Choroid plexus epithelial cell (primary cell): ENCODE measurements at regions not wholly inside any gene's neighbourhood (a gene's known extent, or its start where the extent isn't known, plus 50 kb on each side); places are given as distances from the start of the nearest gene placed in this dataset.

Experiments
- DNase-seq: peaks from one replicate; pipeline ENCODE4 v3.0.0-alpha.2; 2010; ENCODE audit warnings: low read depth
- H3K4me3 ChIP-seq: 2 replicates; pipeline ENCODE4 v1.5.1; 2011; ENCODE audit warnings: low read depth, mild to moderate bottlenecking, control low read depth, low read length, moderate library complexity
- TF ChIP-seq, protein P1 (sequence below): conservative IDR thresholded peaks from 2 replicates; pipeline ENCODE4 v1.5.1; 2011; ENCODE audit warnings: low read depth, mild to moderate bottlenecking, control low read depth, inconsistent platforms, low read length, moderate library complexity

DNA sequence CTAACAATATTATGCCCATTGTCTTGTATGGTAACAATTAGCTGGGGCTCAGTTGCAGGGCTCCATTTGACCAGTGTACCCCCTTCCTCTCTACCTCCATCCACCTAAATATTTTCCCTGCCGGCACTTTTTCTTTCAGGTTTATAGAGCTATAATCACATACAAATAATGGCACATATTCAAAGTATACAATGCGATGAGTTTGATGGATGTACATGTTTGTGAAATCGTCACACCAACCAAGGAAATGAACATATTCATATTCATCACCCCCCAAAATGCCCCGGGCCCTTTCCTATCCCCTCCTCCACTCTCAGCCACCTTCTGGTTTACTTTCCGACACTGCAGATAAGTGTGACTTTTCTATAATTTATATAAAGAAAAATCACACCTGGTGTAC lies 351.5 kb downstream of the GADD45G start:
- DNase-seq: no peak
- H3K4me3 ChIP-seq: no peak overlapping the region
- TF ChIP-seq, protein P1, sequence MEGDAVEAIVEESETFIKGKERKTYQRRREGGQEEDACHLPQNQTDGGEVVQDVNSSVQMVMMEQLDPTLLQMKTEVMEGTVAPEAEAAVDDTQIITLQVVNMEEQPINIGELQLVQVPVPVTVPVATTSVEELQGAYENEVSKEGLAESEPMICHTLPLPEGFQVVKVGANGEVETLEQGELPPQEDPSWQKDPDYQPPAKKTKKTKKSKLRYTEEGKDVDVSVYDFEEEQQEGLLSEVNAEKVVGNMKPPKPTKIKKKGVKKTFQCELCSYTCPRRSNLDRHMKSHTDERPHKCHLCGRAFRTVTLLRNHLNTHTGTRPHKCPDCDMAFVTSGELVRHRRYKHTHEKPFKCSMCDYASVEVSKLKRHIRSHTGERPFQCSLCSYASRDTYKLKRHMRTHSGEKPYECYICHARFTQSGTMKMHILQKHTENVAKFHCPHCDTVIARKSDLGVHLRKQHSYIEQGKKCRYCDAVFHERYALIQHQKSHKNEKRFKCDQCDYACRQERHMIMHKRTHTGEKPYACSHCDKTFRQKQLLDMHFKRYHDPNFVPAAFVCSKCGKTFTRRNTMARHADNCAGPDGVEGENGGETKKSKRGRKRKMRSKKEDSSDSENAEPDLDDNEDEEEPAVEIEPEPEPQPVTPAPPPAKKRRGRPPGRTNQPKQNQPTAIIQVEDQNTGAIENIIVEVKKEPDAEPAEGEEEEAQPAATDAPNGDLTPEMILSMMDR: no peak

DNA sequence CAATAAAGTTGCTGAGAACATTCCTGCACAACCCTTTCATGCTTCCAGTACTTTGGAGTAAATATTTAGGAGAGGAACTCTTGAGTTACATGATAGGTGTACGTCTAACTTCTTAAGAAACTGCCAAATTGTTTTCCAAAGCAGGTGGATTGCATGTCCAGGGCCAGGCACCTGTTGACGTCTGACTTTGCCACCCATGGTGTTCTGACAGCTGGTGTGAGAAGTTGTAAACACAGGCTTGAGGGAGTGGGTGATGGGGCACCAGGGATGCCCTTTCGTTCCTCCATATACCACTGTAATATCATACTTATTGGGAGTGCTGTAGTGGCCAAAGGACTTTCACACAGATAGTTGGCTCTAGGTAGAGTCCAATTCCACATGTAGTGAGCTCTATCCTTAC lies 352.1 kb downstream of the GADD45G start:
- DNase-seq: no peak
- TF ChIP-seq, protein P1: no peak
- H3K4me3 ChIP-seq: no peak overlapping the region

DNA sequence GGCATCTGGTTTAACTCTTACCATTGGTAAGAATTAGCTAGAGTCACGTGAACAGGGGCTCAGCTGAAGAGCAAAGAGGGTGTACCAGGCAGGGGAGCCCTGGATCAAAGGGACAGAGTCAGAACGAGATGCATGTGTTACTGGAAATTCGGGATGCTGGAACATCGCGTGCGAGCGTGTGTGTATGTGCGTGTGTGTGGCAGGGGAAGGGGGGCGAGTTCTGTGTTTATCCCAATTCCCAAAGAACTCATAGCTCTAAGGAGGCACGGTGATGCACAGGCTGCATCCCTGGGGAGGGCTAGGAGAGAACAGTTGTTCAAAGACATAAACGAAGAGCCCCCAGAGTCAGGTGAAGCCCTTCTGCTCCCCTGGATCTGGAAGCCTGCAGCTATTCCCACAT lies 353.3 kb downstream of the GADD45G start:
- TF ChIP-seq, protein P1: no peak
- no peak overlapping the region for H3K4me3 ChIP-seq
- no peak for DNase-seq

DNA sequence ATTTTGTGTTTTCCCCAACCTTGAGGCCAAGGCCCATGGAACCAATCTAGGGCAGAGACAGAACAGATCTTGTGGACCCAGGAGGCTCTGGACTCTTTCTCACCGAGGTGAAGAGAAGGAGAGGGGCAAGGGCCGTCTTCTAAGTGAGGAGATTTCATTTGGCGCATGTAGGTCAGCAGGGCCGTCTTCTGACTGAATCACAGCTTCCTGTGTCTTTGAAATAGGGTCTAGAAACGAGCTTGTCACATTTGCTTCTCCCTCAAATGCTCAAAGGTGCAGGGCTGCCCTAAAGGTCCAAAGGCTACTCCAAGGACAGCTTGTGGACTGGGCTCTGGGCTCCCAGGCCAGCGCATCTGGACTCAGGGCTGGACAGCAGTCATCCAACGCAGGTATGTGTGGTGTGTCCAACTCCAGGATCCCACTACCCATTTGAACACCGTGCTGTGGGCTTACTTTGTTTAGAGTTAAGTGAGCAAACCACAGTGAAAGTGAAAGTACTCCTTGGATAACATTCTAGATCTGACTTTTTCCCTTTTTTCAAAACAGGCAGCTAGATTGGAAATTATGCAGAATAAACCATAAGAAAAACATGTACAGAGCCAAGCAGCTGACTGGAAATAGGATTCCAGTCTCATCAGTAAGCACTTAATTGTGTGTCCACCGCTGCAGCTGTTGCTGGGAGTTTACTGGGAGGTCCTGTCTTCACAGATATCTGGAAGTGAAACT lies 357.0 kb downstream of the GADD45G start:
- peak; percentile 28 for DNase-seq
- H3K4me3 ChIP-seq: no peak overlapping the region
- TF ChIP-seq, protein P1: no peak

DNA sequence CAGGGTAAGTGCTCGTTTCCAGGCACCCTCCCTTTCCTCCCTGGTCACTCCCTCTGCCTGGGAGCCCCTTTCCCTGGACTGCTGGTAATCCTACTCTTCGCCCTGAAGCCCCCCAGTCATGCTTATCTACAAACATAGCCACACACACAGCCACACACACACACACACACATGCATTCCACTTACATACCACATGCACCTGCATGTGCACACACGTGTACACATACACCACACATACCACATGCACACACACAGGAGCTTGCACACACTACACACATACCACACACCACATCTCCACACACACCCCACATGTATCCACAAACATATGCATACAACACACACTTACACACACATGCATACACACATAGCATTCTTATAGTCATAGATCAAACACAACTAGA lies 358.5 kb downstream of the GADD45G start:
- TF ChIP-seq, protein P1: no peak
- no peak overlapping the region for H3K4me3 ChIP-seq
- no peak for DNase-seq

DNA sequence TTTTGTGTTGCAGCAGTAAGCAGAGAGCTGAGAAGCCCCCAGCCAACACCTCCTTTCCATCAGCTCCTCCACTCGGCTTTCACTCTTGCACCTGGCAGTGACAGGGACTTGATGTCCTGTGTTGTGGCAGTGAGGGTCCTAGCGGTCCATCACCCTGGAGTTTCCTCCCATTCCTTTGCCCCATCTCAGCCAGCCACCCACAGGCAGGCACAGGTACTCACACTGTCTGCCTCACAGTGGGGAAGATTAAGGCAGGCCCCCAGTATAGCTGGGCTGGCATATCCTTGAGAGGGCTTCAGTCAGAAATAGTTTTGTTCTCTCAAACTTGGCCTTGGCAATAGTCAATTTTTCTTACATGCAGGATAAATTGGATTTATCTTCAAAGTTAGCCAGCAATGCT lies 362.7 kb downstream of the GADD45G start:
- TF ChIP-seq, protein P1: no peak
- no peak overlapping the region for H3K4me3 ChIP-seq
- DNase-seq: no peak

DNA sequence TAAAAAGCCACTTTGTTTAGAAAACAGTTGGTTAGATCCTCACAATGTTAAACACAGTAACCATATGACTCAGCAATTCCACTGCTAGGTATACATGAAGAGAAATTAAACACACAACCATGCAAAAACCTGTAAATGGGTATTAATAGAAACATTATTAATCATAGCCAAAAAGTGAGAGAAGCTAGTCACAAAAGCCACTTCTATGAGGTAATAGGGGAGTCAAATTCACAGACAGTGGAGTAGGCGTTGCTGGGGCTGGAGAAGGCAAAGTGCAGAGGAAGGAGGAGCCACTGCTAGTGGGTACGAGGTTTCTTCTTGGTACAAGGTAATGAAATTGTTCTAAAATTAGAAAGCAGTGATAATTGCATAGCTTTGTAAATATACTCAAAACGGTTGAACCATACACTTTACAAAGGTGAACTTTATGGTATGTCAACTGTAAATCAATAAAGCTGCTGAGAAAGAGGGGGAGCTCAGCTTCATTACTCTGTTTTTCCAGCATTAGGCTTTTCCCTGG lies 364.4 kb downstream of the GADD45G start:
- no peak overlapping the region for H3K4me3 ChIP-seq
- DNase-seq: no peak
- TF ChIP-seq, protein P1: no peak
